ENCODE measurements at regions not wholly inside any gene's neighbourhood (a gene's known extent, or its start where the extent isn't known, plus 50 kb on each side); places are given as distances from the start of the nearest gene placed in this dataset.
A peak's percentile ranks its signal among the peaks of the same experiment; 100 is the strongest.

DNA sequence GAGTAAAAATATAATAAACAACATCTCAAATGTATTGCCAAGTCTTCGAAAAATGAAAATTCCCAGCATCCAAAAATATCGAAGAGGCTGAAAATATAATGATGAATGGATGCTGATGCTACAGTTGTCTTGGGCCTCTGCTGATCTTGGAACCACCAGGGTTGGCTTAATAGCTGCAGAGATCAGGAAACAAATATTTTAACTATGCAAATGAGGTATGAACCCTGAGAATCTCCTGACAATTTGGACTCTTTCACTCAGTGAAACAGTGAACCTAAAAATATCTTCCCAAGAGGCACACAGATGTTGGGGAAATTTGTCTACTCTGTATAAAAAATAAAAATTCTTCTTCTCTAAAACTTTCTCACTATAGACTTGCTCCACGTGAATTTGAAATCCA is 97.7 kb upstream of the EGFR start:
- H3K9me3 ChIP-seq, result no peaks in the 10 kb centered on the region
- DNase-seq, result no peak
- TF ChIP-seq EP300 (IDR thresholded peaks at IDR 0.05), result no peak
- no peak for TF ChIP-seq POLR2AphosphoS5 (IDR thresholded peaks at IDR 0.05)
- no peak for TF ChIP-seq POLR2A (IDR thresholded peaks at IDR 0.05)
- TF ChIP-seq, protein P1, sequence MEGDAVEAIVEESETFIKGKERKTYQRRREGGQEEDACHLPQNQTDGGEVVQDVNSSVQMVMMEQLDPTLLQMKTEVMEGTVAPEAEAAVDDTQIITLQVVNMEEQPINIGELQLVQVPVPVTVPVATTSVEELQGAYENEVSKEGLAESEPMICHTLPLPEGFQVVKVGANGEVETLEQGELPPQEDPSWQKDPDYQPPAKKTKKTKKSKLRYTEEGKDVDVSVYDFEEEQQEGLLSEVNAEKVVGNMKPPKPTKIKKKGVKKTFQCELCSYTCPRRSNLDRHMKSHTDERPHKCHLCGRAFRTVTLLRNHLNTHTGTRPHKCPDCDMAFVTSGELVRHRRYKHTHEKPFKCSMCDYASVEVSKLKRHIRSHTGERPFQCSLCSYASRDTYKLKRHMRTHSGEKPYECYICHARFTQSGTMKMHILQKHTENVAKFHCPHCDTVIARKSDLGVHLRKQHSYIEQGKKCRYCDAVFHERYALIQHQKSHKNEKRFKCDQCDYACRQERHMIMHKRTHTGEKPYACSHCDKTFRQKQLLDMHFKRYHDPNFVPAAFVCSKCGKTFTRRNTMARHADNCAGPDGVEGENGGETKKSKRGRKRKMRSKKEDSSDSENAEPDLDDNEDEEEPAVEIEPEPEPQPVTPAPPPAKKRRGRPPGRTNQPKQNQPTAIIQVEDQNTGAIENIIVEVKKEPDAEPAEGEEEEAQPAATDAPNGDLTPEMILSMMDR (IDR thresholded peaks at IDR 0.05), result no peak
- no peak overlapping the region for H3K4me3 ChIP-seq
- no peaks in the 10 kb centered on the region for H3K27me3 ChIP-seq
- intact Hi-C loops (cut with DNase I; ENCODE audit: low total_unique reads), result no loop called here
- no peaks in the 10 kb centered on the region for H3K36me3 ChIP-seq
- WGBS, 5 donors, result 52 to 76% (median 68%) methylated on average over 3 of the region's 3 CpGs
- H3K4me1 ChIP-seq, result no peaks in the 10 kb centered on the region
- H3K27ac ChIP-seq, result no peak overlapping the region

DNA sequence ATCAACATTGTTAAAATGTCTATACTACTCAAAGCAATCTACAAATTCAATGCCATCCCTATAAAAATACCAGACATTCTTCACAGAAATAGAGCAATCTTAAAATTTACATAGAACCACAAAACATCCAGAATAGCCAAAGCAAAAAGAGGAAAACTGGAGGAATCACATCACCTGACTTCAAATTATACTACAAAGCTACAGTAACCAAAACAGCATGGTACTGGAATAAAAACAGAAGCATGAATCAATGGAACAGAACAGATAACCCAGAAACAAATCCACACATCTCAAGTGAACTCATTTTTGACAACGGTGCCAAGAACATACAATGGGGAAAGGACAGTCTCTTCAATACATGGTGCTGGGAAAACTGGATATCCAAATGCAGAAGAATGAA is 87.3 kb upstream of the EGFR start:
- Histone ChIP-seq H3K4me3 (no peak overlapping the region), H3K4me1 (peaks cover 6 to 11% (median 10%) of the 10 kb centered on the region in 4 donors), H3K9me3 (peaks cover 0 to 5% (median 0%) of the 10 kb centered on the region in 4 donors), H3K36me3 (no peaks in the 10 kb centered on the region), H3K27me3 (no peaks in the 10 kb centered on the region), H3K27ac (no peak overlapping the region)
- DNase-seq, result no peak
- WGBS, 5 donors, result 68 to 100% (median 91%) methylated on average over 1 of the region's 1 CpG
- TF ChIP-seq POLR2AphosphoS5 (IDR thresholded peaks at IDR 0.05) (no peak), EP300 (IDR thresholded peaks at IDR 0.05) (no peak), POLR2A (IDR thresholded peaks at IDR 0.05) (no peak)
- TF ChIP-seq, protein P1 (IDR thresholded peaks at IDR 0.05), result no peak
- intact Hi-C loops (cut with DNase I; ENCODE audit: low total_unique reads), result no loop called here

DNA sequence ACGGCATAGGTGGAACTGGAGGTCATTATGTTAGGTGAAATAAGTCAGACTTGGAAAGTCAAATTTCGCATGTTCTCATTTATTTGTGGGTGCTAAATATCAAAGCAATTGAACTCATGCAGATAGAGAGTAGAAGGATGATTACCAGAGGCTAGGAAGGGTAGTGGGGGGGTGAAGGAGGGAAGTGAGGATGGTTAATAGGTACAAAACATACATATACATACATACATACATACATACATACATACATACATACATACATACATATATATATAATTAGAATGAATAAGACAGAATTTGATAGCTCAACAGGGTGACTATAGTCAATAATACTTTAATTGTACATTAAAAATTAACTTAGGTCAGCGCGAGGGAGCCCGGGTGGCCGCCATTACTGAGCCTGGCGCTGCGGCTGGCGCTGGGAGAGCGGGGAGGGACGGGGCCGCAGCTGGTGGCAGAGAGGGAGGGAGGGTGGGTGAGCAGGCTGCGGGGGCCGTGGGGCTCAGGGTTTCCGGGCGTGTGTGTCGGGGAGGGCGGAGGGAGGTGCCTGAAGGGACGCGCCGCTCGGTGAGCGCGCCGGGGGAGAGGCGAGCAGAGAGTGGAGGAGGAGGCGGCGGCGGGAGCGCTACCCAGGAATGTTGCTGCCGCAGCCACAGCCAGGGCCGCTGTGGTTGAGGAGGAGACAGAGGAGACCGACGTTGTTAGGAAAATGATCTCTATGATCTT is 85.8 kb upstream of the EGFR start:
- peak overlapping the region; percentile 40 to 49 (median 46) for H3K4me3 ChIP-seq
- H3K27me3 ChIP-seq, result no peaks in the 10 kb centered on the region
- peak; percentile 69 to 91 for DNase-seq
- 5 to 7% (median 6%) methylated on average over 33 to 34 of the region's 34 CpGs for WGBS, 5 donors
- peaks cover 0 to 5% (median 0%) of the 10 kb centered on the region in 4 donors for H3K9me3 ChIP-seq
- H3K4me1 ChIP-seq, result peaks cover 6 to 11% (median 10%) of the 10 kb centered on the region in 4 donors
- H3K36me3 ChIP-seq, result no peaks in the 10 kb centered on the region
- peak overlapping the region; percentile 11 to 84 (median 43) for H3K27ac ChIP-seq
- intact Hi-C loops (cut with DNase I; ENCODE audit: low total_unique reads), result no loop called here
- TF ChIP-seq, protein P1 (IDR thresholded peaks at IDR 0.05), result no peak
- peak in 1 of 3 donors; percentile 8 for TF ChIP-seq POLR2AphosphoS5 (IDR thresholded peaks at IDR 0.05)

DNA sequence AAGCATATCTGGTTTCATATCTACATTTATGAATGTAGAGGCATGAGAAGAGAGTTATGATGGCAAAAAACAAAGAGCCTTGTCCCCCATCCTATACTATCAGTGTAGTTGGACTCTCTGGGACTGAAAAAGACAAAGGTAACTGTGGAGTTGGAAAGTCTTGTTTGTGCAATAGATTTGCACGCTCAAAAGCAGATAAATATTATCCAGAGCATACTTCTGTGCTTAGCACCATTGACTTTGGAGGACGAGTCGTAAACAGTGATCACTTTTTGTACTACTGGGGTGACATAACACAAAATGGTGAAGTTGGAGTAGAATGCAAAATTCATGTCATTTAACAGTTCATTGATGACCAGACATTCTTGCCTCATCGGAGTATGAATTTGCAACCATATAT is 85.2 kb upstream of the EGFR start:
- WGBS, 5 donors, result 32 to 43% (median 36%) methylated on average over 4 of the region's 4 CpGs

More for the DNA sequence above, 85.2 kb upstream of the EGFR start:
- TF ChIP-seq, protein P1 (IDR thresholded peaks at IDR 0.05), result no peak
- TF ChIP-seq POLR2AphosphoS5 (IDR thresholded peaks at IDR 0.05), result no peak
- no peak for TF ChIP-seq POLR2A (IDR thresholded peaks at IDR 0.05)
- no peak for TF ChIP-seq EP300 (IDR thresholded peaks at IDR 0.05)
- Histone ChIP-seq H3K4me1 (peaks cover 6 to 11% (median 10%) of the 10 kb centered on the region in 4 donors), H3K9me3 (peaks cover 0 to 5% (median 0%) of the 10 kb centered on the region in 4 donors), H3K27me3 (no peaks in the 10 kb centered on the region), H3K36me3 (no peaks in the 10 kb centered on the region), H3K4me3 (peak overlapping the region; percentile 40 to 49 (median 46)), H3K27ac (peak overlapping the region in 3 of 5 donors; percentile 11 to 84 (median 58))
- DNase-seq, result no peak
- intact Hi-C loops (cut with DNase I; ENCODE audit: low total_unique reads), result no loop called here
